Mammary epithelial cell (primary cell): ENCODE measurements at regions not wholly inside any gene's neighbourhood (a gene's known extent, or its start where the extent isn't known, plus 50 kb on each side); places are given as distances from the start of the nearest gene placed in this dataset.

ENCODE experiments used
- CTCF ChIP-seq, 2 donors: IDR thresholded peaks in 1 of 2; conservative IDR thresholded peaks in 1 of 2; 2 replicates each; pipeline ENCODE4 v1.5.1; 2011 to 2012; ENCODE audit warnings: inconsistent platforms in 2 of 2, low read length in 2 of 2, mild to moderate bottlenecking in 2 of 2, control low read depth in 1 of 2, low read depth in 1 of 2; ENCODE audit not compliant: insufficient read depth in 1 of 2; ENCODE audit errors: extremely low read depth in 1 of 2
- EZH2 ChIP-seq: IDR thresholded peaks from 2 replicates; pipeline ENCODE4 v1.6.1; 2012; ENCODE audit warnings: low read length, inconsistent platforms, borderline replicate concordance

GRCh38 chr20:56179051-56179450 lies 69.5 kb upstream of the MC3R start:
- no peak for TF ChIP-seq CTCF (conservative IDR thresholded peaks at IDR 0.05 in 1 of 2, IDR thresholded peaks at IDR 0.05 in 1 of 2; ENCODE audit: extremely low read depth in 1 of 2, insufficient read depth in 1 of 2, low read depth in 1 of 2, low read length in 2 of 2)
- TF ChIP-seq EZH2, result no peak
